Neural cell (in vitro differentiated cells): ENCODE measurements at regions not wholly inside any gene's neighbourhood (a gene's known extent, or its start where the extent isn't known, plus 50 kb on each side); places are given as distances from the start of the nearest gene placed in this dataset.

ENCODE experiments used
- H2AFZ ChIP-seq: fragments of 200-600, 300-800 bp; sonication (generic), shearing (Covaris generic); 2 replicates; pipeline ENCODE4 v1.6.0; 2014; ENCODE audit warnings: low read depth, mild to moderate bottlenecking, antibody characterized with exemption, low read length, moderate library complexity
- H3F3A ChIP-seq: fragments of 200-600 bp; shearing (Covaris generic); 2 replicates; pipeline ENCODE4 v1.6.1; 2016; ENCODE audit warnings: mild to moderate bottlenecking, moderate library complexity, mixed read lengths, antibody characterized with exemption, low read length; ENCODE audit not compliant: insufficient read depth, poor library complexity, severe bottlenecking
- H3K27ac ChIP-seq: fragments of 200-600, 300-800 bp; sonication (generic), shearing (Covaris generic); 2 replicates; pipeline ENCODE4 v1.5.1; 2014; ENCODE audit warnings: mild to moderate bottlenecking, low read length, moderate library complexity
- H3K27me3 ChIP-seq: fragments of 300-800, 200-600 bp; sonication (generic), shearing (Covaris generic); 2 replicates; pipeline ENCODE4 v1.6.0; 2014; ENCODE audit warnings: mild to moderate bottlenecking, low read depth, low read length, moderate library complexity; ENCODE audit not compliant: insufficient read depth
- H3K36me3 ChIP-seq: fragments of 300-800, 200-600 bp; sonication (generic), shearing (Covaris generic); 2 replicates; pipeline ENCODE4 v1.5.1; 2014; ENCODE audit warnings: mild to moderate bottlenecking, antibody characterized with exemption, low read length, moderate library complexity; ENCODE audit not compliant: insufficient read depth
- H3K4me2 ChIP-seq: fragments of 300-800, 200-600 bp; sonication (generic), shearing (Covaris generic); 2 replicates; pipeline ENCODE4 v1.6.0; 2014; ENCODE audit warnings: mild to moderate bottlenecking, low read length
- H3K4me3 ChIP-seq: fragments of 300-800, 200-600 bp; sonication (generic), shearing (Covaris generic); 2 replicates; pipeline ENCODE4 v1.5.1; 2014; ENCODE audit warnings: mild to moderate bottlenecking, low read length, moderate library complexity
- H3K79me2 ChIP-seq: fragments of 200-600 bp; shearing (Covaris generic); replicated peaks from 2 replicates; pipeline ENCODE4 v1.6.0; 2014; ENCODE audit warnings: mild to moderate bottlenecking, low read length, moderate library complexity; ENCODE audit not compliant: insufficient read depth
- H3K9ac ChIP-seq: fragments of 300-800, 200-600 bp; sonication (generic), shearing (Covaris generic); 2 replicates; pipeline ENCODE4 v1.6.1; 2016; ENCODE audit warnings: mild to moderate bottlenecking, low read length, mixed read lengths
- H3K9me2 ChIP-seq: fragments of 200-600 bp; shearing (Covaris generic); 2 replicates; pipeline ENCODE4 v1.6.1; 2016; ENCODE audit warnings: mild to moderate bottlenecking, low read length, mixed read lengths; ENCODE audit not compliant: insufficient read depth
- H3K9me3 ChIP-seq: fragments of 200-600, 300-800 bp; sonication (generic), shearing (Covaris generic); 2 replicates; pipeline ENCODE4 v1.6.1; 2016; ENCODE audit warnings: mild to moderate bottlenecking, mixed run types, low read length, moderate library complexity, mixed read lengths
- H4K20me1 ChIP-seq: fragments of 200-600 bp; shearing (Covaris generic); 2 replicates; pipeline ENCODE4 v1.6.1; 2016; ENCODE audit warnings: mild to moderate bottlenecking, mixed run types; ENCODE audit not compliant: insufficient read depth
- CTCF ChIP-seq: fragments of 450-650 bp; IDR thresholded peaks from 2 replicates; pipeline ENCODE4 v1.5.1; 2014; ENCODE audit warnings: antibody characterized with exemption, mild to moderate bottlenecking, moderate library complexity; ENCODE audit not compliant: poor library complexity, severe bottlenecking
- EP300 ChIP-seq: fragments of 450-650 bp; conservative IDR thresholded peaks from 2 replicates; pipeline ENCODE4 v1.6.1; 2014; ENCODE audit warnings: antibody characterized with exemption, mild to moderate bottlenecking, moderate library complexity; ENCODE audit not compliant: poor library complexity, severe bottlenecking
- EZH2 ChIP-seq: fragments of 200-600, 300-800 bp; shearing (Covaris generic), sonication (generic); IDR thresholded peaks from 2 replicates; pipeline ENCODE4 v1.6.1; 2014; ENCODE audit warnings: antibody characterized with exemption, low read length, borderline replicate concordance, mild to moderate bottlenecking; ENCODE audit not compliant: insufficient read depth, poor library complexity, severe bottlenecking
- MXI1 ChIP-seq: fragments of 450-650 bp; conservative IDR thresholded peaks from 2 replicates; pipeline ENCODE4 v1.6.1; 2014; ENCODE audit warnings: antibody characterized with exemption, mild to moderate bottlenecking; ENCODE audit not compliant: poor library complexity, severe bottlenecking
- POLR2AphosphoS5 ChIP-seq: IDR thresholded peaks from 2 replicates; pipeline ENCODE4 v1.6.1; 2012
- RAD21 ChIP-seq: fragments of 450-650 bp; conservative IDR thresholded peaks from 2 replicates; pipeline ENCODE4 v1.6.1; 2014; ENCODE audit warnings: antibody characterized with exemption, mild to moderate bottlenecking, moderate library complexity
- REST ChIP-seq: IDR thresholded peaks from 2 replicates; pipeline ENCODE4 v1.6.1; 2012; ENCODE audit warnings: borderline replicate concordance
- SMC3 ChIP-seq: fragments of 450-650 bp; conservative IDR thresholded peaks from 2 replicates; pipeline ENCODE4 v1.6.1; 2014; ENCODE audit warnings: antibody characterized with exemption, mild to moderate bottlenecking, moderate library complexity; ENCODE audit not compliant: poor library complexity
- TAF1 ChIP-seq: IDR thresholded peaks from 2 replicates; pipeline ENCODE4 v1.6.1; 2012; ENCODE audit warnings: low read depth

- H3F3A ChIP-seq = no peaks in the 10 kb centered on the region
- H3K4me3 ChIP-seq = no peak overlapping the region
- H3K9me2 ChIP-seq = no peaks in the 10 kb centered on the region
- H3K36me3 ChIP-seq = no peaks in the 10 kb centered on the region
- H3K27me3 ChIP-seq = no peaks in the 10 kb centered on the region
- TF ChIP-seq EP300 = no peak
- TF ChIP-seq EZH2 = no peak
- no peak for TF ChIP-seq SMC3
- TF ChIP-seq TAF1 = no peak
- no peak for TF ChIP-seq REST
- TF ChIP-seq RAD21 = no peak
- no peak for TF ChIP-seq MXI1
- TF ChIP-seq POLR2AphosphoS5 = no peak
- no peak for TF ChIP-seq CTCF
- H3K79me2 ChIP-seq = no peaks in the 10 kb centered on the region
- no peak overlapping the region for H2AFZ ChIP-seq
- no peak overlapping the region for H3K27ac ChIP-seq
- H4K20me1 ChIP-seq = no peaks in the 10 kb centered on the region
- no peak overlapping the region for H3K4me2 ChIP-seq
- no peak overlapping the region for H3K9ac ChIP-seq
- no peaks in the 10 kb centered on the region for H3K9me3 ChIP-seq
Observed at GRCh38 chr3:31050296-31050695, 155.8 kb upstream of the GADL1 start.

- Histone ChIP-seq H3K36me3 (no peaks in the 10 kb centered on the region), H3K4me2 (no peak overlapping the region), H3K79me2 (no peaks in the 10 kb centered on the region), H3K9me2 (no peaks in the 10 kb centered on the region), H3F3A (no peaks in the 10 kb centered on the region), H3K9me3 (no peaks in the 10 kb centered on the region), H2AFZ (no peak overlapping the region), H3K4me3 (no peak overlapping the region), H3K27ac (no peak overlapping the region), H4K20me1 (no peaks in the 10 kb centered on the region), H3K9ac (no peak overlapping the region), H3K27me3 (no peaks in the 10 kb centered on the region)
- TF ChIP-seq MXI1 (no peak), EZH2 (no peak), RAD21 (no peak), TAF1 (no peak), CTCF (no peak), EP300 (no peak), SMC3 (no peak), POLR2AphosphoS5 (no peak), REST (no peak)
Observed at GRCh38 chr3:31051226-31051625, 156.8 kb upstream of the GADL1 start.
